GM21367 (cell line): ENCODE measurements at regions not wholly inside any gene's neighbourhood (a gene's known extent, or its start where the extent isn't known, plus 50 kb on each side); places are given as distances from the start of the nearest gene placed in this dataset.

Source experiments
- ATAC-seq: cut with Tn5 transposase; IDR thresholded peaks from one replicate; pipeline ENCODE4 v1.9.1; 2021; ENCODE audit not compliant: unreplicated experiment

DNA sequence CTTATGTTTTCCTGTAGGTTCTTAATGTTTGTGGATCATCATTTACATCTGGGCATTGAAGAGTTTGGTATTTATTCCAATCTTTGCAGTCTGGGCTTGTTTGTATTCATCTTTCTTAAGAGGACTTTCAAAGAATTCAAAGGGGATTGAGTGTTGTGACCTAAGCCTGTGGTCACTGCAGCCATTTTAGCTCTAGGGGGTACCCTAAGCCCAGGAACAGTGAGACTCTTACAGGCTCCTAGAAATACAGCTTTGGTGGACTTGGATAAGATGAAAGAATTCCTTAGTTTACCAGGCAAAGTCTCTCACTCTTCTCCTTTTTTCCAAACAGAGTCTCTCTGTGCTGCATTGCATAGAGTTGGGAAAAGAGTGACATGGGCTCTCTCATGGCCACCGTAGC lies 2539.0 kb upstream of the PCDH20 start:
- ATAC-seq = no peak

DNA sequence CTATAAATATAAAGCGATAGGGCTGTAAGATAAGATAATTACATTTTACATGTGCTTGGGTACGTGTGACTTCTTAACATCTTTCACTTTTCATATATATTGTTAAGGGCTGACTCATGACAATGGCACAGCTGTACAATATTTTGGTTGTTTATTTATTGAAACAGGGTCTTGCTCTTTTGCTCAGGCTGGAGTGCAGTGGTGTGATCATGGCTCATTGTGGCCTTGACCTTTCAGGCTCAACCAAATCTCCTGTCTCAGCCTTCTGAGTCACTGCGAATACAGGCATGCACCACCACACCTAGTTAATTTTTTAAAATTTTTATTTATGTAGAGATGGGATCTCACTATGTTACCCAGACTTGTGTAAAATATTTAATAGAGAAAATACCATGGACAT lies 2532.4 kb upstream of the PCDH20 start:
- no peak for ATAC-seq

DNA sequence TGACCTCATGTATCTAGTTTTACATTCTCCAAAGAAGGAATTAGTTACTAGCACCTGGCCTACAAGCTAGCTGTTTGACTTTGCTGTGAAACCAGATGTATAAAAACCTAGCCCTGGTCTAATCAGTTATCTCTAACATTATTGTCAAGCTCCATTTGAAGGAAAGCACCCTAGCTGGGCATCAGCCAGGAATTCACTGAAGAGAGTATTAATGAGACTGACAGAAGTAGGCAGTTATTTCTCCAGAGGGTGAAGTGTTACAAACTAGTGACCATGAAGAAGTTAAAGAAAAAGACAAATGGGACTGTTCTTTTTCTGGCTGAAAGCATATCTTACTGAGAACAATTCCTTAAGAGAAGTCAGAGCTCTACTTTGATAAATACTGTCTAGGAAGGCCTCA lies 2529.3 kb upstream of the PCDH20 start:
- no peak for ATAC-seq

DNA sequence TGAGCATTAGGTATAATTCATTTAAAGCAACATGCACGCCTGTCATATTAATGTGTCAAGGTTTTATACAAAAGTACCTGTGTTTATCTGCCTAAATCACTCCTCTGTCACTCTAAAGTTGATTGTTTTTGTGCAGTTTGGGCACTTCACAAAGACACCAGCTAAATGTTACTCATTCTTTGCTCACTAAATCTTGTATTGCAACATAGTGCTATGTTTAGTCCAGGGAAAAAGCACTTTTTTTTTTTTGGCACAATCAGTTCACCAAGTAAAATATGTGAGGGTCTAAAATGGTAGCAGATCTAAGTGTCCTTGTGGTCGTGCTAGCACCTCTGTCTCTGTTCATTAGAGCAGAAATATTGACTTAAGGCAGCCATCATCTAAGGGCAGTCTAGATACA lies 2526.7 kb upstream of the PCDH20 start:
- no peak for ATAC-seq

DNA sequence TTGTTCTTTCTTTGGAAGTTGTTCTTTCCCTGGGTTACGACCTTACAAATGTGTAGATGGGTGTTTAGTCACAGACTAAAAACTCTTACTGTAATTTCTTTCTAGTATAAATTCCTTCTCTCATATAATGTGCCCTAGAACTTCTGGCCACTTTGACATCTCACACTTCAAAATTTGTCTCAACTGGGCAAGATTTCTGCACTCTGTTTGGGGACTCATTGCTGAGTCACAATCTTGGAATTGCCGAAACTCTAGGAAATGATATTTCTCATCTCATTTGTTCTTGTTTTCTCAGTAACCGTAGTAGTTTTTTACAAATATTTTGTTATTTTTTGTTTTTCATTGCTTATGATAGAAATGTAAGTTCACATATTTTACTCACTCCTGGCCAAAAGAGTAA lies 2523.2 kb upstream of the PCDH20 start:
- ATAC-seq = no peak

DNA sequence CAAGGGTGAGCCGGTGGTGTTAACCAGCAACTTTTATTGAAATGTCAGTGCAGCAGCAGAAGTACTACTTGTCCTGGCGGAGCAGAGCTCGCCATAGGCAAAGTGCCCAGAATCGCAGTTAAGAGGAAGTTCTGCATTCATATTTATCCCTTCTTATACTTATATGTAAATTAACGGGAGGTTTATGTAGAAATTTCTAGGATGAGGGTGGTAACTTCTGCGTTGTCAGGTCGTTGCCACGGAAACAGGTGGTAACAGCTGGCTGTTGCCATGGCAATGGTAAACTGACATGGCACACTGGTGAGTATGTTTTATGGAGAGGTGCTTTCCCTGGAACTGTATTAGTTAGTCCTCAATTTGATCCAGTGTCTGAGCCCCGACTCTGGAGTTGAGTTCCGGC lies 2494.9 kb upstream of the PCDH20 start:
- ATAC-seq = no peak

DNA sequence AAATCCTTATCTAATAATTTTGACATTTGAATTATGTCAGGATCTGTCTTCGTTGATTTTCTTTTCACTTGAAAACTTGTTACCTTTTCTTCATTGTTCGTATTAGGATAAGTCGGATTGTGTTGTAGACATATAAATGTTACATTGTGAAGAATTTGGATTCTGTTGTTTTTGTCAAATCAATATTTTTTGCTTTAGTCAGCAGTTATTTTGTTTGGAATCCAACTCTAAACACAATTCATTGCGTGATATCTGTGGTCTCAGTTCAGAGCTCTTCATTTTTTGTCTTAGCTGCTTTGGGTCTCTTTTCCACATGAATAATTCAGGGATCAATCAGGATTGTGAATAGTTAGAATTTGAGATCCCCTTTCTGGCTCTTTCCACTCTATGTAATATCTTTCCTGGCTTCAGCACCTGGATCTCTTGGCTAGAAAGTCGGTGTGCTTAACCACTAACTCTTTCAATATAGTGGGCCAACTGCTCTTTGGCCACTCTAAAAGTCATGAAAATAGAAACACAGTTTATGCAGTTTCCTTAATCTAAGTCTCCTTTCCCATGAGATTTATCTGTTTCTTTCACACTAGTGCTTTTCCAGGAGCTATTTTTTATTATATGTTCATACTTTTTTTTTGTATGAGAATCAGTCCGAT lies 2494.2 kb upstream of the PCDH20 start:
- ATAC-seq = no peak

DNA sequence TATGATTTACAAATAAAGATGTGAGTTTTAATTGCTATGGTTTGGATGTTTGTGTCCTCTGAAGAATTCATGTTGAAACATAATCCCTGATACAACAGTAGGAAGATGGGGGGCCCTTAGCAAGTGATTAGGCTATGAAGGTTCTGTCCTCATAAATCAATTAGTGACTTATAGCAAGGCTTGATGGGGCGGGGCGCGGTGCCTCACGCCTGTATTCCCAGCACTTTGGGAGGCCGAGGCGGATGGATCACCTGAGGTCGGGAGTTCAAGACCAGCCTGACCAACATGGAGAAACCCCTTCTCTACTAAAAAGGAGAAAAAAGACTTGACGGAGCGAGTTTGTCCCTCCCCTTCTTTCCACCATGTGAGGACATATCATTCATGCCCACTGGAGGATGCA lies 2486.5 kb upstream of the PCDH20 start:
- no peak for ATAC-seq

GRCh38 chr13:63901630-63902029 lies 2486.0 kb upstream of the PCDH20 start:
- ATAC-seq = no peak

- ATAC-seq = no peak
These were observed 2484.8 kb upstream of the PCDH20 start for GRCh38 chr13:63900406-63900805.

DNA sequence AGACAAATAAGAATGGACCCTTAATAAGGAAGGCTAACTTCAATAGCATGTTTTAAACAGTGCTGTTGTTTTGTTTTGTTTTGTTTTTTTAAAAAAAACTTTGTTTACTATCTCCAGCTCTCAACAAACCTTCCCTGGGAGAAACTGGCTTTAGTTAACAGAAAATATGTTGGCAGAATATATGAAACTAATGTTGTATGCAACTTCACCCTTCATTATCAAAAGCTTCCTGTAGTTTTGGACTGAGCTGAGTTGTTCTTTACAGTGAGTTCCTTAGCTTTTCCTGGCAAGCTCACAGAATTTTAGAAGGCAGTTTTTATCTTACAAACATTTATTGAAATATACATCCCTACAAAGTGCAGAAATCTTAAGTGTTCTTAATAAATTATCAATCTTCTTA lies 2480.7 kb upstream of the PCDH20 start:
- no peak for ATAC-seq

DNA sequence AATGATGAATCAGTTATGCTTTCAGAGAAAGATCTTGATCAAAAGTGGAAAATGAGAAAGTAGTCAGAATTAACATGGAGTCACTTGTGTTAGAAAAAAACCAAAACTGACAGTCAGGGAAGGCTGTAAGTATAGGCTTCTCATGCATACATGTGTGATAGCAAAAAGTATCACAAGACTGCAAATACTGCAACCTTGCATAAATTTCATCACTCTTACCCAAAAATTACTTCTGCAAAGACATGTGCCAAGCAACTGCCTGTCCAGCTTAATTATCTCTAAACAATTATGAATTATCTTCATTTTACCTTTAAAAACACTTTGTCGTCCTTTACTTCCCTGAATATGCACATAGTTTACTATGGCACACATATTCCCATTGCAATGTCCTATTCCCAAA lies 2466.4 kb upstream of the PCDH20 start:
- ATAC-seq = no peak

GRCh38 chr13:63880705-63881104 lies 2465.1 kb upstream of the PCDH20 start:
- no peak for ATAC-seq

- no peak for ATAC-seq
These were observed 2458.3 kb upstream of the PCDH20 start for GRCh38 chr13:63873936-63874335.

GRCh38 chr13:63864171-63864902 lies 2448.7 kb upstream of the PCDH20 start:
- ATAC-seq = no peak

GRCh38 chr13:63855457-63856118 lies 2439.9 kb upstream of the PCDH20 start:
- ATAC-seq = no peak

DNA sequence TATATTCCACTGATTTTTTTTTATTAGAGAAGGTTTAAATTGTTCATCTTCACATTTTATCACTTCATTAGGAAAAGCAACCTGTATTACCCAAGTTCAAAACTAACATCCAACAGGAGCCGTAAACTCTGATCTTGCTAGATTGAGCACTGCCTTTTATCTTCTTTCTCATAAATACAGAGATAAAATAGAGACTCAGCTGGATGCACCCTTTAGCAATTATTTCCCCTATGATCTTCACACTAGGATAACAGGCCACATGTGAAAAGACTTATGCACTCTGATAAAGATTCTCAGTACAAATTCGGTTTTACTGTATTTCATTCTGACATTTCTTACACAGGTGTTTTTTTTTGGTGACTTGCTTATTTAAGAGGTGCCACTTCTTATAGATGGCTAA lies 2438.2 kb upstream of the PCDH20 start:
- no peak for ATAC-seq

- ATAC-seq = no peak
These were observed 2435.9 kb upstream of the PCDH20 start for GRCh38 chr13:63851526-63851925.

DNA sequence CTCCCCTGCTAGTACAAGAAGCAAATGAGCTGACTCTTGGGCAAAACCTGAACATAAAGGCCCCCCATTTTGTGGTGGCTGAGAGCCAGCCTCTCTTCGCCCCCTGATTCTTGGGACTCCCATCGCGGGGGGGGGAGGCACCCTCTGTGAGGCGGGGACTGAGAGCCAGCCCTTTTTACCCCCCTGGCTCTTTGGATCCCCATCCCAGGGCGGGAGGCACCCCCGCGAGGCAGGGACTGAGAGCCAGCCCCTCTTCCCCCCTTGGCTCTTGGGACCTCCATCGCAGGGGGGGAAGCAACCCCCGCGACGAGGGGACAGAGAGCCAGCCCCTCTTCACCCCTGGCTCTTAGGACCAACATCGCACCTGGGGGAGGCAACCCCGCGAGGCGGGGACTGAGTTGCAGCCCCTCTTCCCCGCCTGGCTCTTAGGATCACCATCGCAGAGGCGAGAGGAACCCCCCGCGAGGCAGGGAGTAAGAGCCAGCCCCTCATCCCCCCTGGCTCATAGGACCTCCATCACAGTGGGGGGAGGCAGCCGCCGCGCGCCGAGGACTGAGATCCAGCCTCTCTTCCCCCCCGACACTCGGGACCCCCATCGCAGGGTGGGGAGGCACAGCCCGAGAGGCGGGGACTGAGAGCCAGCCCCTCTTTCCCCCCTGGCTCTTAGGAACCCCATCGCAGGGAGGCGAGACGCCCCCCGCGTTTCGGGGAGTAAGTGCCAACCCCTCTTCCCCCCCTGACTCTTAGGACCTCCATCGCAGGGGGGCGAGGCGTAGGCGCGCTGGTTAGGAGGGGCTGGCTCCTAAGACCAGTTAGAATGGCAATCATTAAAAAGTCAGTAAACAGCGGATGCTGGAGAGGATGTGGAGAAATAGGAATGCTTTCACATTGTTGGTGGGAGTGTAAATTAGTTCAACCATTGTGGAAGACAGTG lies 2428.4 kb upstream of the PCDH20 start:
- ATAC-seq = no peak

GRCh38 chr13:63842102-63842501 lies 2426.5 kb upstream of the PCDH20 start:
- no peak for ATAC-seq
